ENCODE measurements at regions not wholly inside any gene's neighbourhood (a gene's known extent, or its start where the extent isn't known, plus 50 kb on each side); places are given as distances from the start of the nearest gene placed in this dataset.
"Not testable (repeated sequence)": the region's sequence is repeated elsewhere in the genome, so short reads cannot be mapped to it uniquely, and the experiment has no call there.

GRCh38 chr13:18194104-18194503, 987.5 kb downstream of the TUBA3C start:
- not testable (repeated sequence) for DNase-seq (ENCODE audit: low spot score in 2 of 2); FAIRE-seq

Measured in frontal cortex (tissue), 3 donors.